ENCODE measurements at regions not wholly inside any gene's neighbourhood (a gene's known extent, or its start where the extent isn't known, plus 50 kb on each side); places are given as distances from the start of the nearest gene placed in this dataset.

DNA sequence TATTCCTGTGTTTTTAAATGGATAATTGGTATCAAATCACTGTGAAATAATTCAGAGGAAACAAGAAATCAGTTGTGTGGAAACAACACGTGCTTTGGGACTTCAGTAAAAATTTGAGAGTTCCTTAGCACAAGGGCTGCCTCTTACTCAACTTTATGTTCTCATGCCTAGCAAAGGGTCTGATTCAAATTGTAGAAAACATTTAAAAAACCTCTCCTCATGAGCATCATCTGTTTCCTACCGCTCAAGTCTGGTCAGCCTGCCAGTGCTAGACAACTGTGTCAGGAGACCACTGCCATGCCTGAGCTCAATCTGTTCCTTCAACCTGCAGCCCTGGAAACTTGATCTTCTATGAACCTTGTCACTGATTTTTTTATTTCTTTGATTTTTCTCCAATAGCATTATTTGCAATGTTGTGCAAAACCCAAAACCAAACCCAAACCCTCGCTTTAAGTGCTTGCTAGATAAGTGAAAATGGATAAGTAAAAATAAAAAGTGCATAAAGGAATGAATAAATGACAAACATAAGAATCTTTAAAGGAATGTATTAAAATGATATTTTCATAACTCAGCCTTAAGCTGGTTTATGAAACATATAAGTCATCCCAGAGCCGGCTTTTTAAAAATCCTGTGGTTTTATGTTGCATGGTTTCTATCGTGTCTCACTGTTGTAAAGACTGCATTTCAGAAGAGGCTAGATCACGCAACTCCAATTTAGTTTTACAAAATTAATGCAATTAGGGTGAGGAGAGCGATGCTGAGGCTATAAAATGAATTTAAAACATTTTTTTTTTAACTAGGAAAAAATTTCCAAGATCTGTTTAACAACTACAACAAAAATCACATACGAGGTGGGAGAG, 361.2 kb upstream of the PDE3A start:
- TF ChIP-seq, protein P1, sequence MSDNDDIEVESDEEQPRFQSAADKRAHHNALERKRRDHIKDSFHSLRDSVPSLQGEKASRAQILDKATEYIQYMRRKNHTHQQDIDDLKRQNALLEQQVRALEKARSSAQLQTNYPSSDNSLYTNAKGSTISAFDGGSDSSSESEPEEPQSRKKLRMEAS (IDR thresholded peaks at IDR 0.05), result no peak
- no peak for TF ChIP-seq POLR2A (IDR thresholded peaks at IDR 0.05; ENCODE audit: borderline replicate concordance, extremely low read depth, insufficient read depth, insufficient read length)
- TF ChIP-seq, protein P2, sequence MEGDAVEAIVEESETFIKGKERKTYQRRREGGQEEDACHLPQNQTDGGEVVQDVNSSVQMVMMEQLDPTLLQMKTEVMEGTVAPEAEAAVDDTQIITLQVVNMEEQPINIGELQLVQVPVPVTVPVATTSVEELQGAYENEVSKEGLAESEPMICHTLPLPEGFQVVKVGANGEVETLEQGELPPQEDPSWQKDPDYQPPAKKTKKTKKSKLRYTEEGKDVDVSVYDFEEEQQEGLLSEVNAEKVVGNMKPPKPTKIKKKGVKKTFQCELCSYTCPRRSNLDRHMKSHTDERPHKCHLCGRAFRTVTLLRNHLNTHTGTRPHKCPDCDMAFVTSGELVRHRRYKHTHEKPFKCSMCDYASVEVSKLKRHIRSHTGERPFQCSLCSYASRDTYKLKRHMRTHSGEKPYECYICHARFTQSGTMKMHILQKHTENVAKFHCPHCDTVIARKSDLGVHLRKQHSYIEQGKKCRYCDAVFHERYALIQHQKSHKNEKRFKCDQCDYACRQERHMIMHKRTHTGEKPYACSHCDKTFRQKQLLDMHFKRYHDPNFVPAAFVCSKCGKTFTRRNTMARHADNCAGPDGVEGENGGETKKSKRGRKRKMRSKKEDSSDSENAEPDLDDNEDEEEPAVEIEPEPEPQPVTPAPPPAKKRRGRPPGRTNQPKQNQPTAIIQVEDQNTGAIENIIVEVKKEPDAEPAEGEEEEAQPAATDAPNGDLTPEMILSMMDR (IDR thresholded peaks at IDR 0.05 in 2 of 3, conservative IDR thresholded peaks at IDR 0.05 in 1 of 3; ENCODE audit: borderline replicate concordance in 1 of 3, insufficient read depth in 1 of 3, low read depth in 2 of 3, low read length in 2 of 3), result no peak
- TF ChIP-seq ELF1 (IDR thresholded peaks at IDR 0.05; ENCODE audit: borderline replicate concordance, low read depth), result no peak
